ENCODE measurements at regions not wholly inside any gene's neighbourhood (a gene's known extent, or its start where the extent isn't known, plus 50 kb on each side); places are given as distances from the start of the nearest gene placed in this dataset.
A peak's percentile ranks its signal among the peaks of the same experiment; 100 is the strongest.

DNA sequence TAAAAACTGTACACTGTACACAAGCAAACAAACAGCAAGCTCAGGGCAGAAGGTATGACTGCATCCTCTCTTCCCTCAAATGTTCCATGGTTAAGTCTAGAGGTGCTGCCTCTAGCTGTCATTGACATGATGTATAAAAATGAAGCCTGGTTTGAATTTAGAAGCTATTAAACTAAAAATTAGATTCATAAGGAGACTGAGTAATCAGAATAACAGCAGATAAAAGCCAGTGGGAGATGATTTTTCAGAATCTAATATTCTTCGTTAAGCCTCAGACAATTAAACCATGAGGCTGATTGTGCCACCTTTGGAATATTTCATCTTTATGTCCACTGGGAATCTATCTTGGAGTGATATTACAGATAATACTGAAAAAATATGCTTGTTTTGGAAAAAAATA lies 101.4 kb upstream of the ZC3H12C start:
- no peak for DNase-seq (ENCODE audit: low spot score)
- TF ChIP-seq, protein P1, sequence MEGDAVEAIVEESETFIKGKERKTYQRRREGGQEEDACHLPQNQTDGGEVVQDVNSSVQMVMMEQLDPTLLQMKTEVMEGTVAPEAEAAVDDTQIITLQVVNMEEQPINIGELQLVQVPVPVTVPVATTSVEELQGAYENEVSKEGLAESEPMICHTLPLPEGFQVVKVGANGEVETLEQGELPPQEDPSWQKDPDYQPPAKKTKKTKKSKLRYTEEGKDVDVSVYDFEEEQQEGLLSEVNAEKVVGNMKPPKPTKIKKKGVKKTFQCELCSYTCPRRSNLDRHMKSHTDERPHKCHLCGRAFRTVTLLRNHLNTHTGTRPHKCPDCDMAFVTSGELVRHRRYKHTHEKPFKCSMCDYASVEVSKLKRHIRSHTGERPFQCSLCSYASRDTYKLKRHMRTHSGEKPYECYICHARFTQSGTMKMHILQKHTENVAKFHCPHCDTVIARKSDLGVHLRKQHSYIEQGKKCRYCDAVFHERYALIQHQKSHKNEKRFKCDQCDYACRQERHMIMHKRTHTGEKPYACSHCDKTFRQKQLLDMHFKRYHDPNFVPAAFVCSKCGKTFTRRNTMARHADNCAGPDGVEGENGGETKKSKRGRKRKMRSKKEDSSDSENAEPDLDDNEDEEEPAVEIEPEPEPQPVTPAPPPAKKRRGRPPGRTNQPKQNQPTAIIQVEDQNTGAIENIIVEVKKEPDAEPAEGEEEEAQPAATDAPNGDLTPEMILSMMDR (IDR thresholded peaks at IDR 0.05; ENCODE audit: extremely low read depth, missing control alignments), result no peak

DNA sequence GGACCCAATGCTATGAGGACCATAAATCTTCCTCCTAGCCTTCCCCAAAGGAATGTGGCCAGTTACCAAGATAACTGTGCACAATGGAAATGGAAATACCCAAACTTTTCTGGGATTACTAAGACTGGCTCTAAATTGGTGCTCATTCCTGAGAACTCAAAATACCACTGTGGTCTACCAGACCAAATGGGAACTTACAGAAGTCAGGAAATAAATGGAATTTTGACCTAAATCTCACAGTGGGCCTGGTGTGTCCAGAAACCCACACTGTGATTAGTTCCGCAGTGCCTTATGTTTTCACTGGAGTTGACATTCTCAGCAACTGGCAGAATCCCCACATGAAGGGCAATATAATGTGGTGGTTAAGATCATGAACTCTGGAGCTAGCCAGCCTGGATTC lies 99.4 kb upstream of the ZC3H12C start:
- DNase-seq (ENCODE audit: low spot score), result no peak
- TF ChIP-seq, protein P1 (IDR thresholded peaks at IDR 0.05; ENCODE audit: extremely low read depth, missing control alignments), result no peak

DNA sequence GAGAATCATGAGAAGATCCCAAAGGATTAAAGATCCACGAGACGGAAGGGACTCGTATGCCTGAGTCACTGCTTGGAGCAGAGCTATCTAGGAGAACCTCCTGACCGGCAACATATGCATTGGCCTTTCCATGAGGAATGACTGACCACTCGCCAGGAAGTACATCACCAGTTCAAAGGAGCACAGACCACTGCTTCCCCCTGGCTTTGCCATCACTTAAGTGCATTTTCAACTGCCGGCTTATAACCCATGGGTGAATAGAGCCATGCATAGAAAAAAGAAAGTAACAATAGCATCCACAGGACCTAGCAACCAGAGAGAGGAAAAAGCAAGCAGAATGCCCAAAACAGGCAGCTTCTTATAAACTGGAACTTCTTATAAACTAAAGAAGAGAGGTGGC lies 98.3 kb upstream of the ZC3H12C start:
- TF ChIP-seq, protein P1 (IDR thresholded peaks at IDR 0.05; ENCODE audit: extremely low read depth, missing control alignments), result no peak
- DNase-seq (ENCODE audit: low spot score), result no peak

DNA sequence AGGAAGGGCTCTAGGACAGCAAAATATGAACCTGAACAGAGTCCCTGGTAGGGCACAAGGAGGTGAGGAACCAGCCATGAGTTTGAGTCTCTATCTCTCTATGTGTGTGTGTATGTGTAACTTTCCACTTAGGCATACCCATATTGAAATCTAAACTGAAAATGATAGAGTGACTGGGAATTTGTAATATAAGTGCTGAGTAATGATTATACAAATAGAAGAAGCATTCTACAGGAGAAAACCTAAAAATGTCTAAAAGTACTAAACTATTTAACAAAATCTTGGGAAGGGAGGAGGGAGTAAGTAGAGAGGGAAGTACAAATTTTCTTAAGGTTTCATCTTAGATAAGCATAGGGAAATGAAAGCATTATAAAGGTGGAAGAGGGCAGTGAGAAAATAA lies 97.1 kb upstream of the ZC3H12C start:
- DNase-seq (ENCODE audit: low spot score), result no peak
- TF ChIP-seq, protein P1 (IDR thresholded peaks at IDR 0.05; ENCODE audit: extremely low read depth, missing control alignments), result no peak

DNA sequence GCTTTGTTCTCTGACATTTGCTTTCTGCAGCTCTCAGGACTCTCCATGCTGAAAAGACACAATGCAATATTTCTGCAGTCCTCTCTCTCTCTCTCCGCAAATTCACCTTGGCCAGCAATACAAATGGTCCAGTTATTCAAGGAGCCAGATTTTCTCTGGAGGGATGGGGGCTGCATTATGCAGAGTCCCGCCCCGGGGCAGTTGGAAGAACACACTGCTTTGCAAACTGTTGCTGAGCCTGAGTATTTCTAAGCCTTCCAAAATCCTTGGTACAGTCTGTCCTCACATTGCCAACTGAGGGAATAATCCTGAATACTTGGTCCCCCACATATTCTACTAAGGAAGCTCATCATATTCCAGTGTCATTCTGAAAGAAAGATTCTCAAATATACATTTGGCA lies 94.3 kb upstream of the ZC3H12C start:
- TF ChIP-seq, protein P1 (IDR thresholded peaks at IDR 0.05; ENCODE audit: extremely low read depth, missing control alignments), result no peak
- no peak for DNase-seq (ENCODE audit: low spot score)

DNA sequence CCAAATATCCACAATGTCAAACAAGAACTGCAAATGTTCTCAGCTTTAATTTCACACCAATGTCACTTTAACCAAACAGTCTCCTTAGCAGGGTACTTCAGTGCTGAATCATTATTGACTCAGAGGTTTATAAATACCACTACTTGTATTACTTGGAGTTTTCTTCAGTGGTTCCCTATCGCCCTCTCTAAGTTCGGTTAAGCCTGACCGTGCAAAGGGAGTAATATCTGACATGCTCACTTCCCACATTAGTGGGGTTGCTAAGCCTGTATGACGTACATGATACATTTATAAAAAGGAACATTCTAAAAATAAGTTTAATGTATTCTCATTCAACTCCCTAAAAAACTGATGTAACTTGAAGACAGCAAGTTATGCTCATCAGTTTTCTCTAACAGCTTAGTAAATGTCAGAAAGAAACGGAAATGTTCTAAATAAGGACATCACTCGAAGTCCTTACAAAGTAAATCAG lies 93.1 kb upstream of the ZC3H12C start:
- TF ChIP-seq, protein P1 (IDR thresholded peaks at IDR 0.05; ENCODE audit: extremely low read depth, missing control alignments), result no peak
- peak; percentile 63 for DNase-seq (ENCODE audit: low spot score)

DNA sequence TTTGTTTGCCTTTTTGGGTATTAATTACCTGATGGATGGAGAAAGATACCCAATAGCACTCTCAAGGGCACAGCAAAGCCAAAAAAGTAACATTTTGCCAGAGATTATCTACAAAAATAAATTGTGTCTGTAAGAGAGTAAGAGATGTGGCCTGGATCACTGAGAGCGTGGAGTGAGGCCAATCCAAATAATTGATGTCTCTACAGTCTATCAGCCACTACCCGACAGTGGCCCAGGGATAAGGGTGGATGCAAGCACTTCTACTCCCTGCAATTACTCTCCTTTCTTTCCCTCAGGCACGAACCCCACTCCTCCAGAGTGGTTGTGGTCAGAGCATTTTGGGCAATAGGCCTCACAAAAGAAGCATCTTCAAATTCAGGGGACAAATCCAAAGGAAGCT lies 92.3 kb upstream of the ZC3H12C start:
- TF ChIP-seq, protein P1 (IDR thresholded peaks at IDR 0.05; ENCODE audit: extremely low read depth, missing control alignments), result no peak
- DNase-seq (ENCODE audit: low spot score), result no peak

All from GM20000 (cell line).